ENCODE measurements at regions not wholly inside any gene's neighbourhood (a gene's known extent, or its start where the extent isn't known, plus 50 kb on each side); places are given as distances from the start of the nearest gene placed in this dataset.
"Not testable (repeated sequence)": the region's sequence is repeated elsewhere in the genome, so short reads cannot be mapped to it uniquely, and the experiment has no call there.

- no peak for DNase-seq
Measured at GRCh38 chr18:2197946-2198345, 373.4 kb downstream of the METTL4 start.

- DNase-seq, result no peak
Measured at GRCh38 chr18:2199060-2199459, 372.2 kb downstream of the METTL4 start.

GRCh38 chr18:2201036-2201600 is 370.2 kb downstream of the METTL4 start:
- no peak for DNase-seq

GRCh38 chr18:2204736-2205135 is 366.6 kb downstream of the METTL4 start:
- DNase-seq, result no peak

GRCh38 chr18:2207294-2207693 is 364.0 kb downstream of the METTL4 start:
- DNase-seq, result no peak

- DNase-seq, result no peak
Measured at GRCh38 chr18:2212598-2213205, 358.6 kb downstream of the METTL4 start.

- no peak for DNase-seq
Measured at GRCh38 chr18:2213905-2214304, 357.4 kb downstream of the METTL4 start.

- DNase-seq, result no peak
Measured at GRCh38 chr18:2217356-2217755, 353.9 kb downstream of the METTL4 start.

- no peak for DNase-seq
Measured at GRCh38 chr18:2218101-2218500, 353.2 kb downstream of the METTL4 start.

- DNase-seq, result no peak
Measured at GRCh38 chr18:2219706-2220105, 351.6 kb downstream of the METTL4 start.

- DNase-seq, result no peak
Measured at GRCh38 chr18:2222270-2223185, 348.8 kb downstream of the METTL4 start.

- peak; percentile 42 for DNase-seq
Measured at GRCh38 chr18:2223449-2223848, 347.9 kb downstream of the METTL4 start.

- DNase-seq, result peak; percentile 40
Measured at GRCh38 chr18:2223849-2224248, 347.5 kb downstream of the METTL4 start.

GRCh38 chr18:2236232-2236631 is 335.1 kb downstream of the METTL4 start:
- no peak for DNase-seq

- DNase-seq, result no peak
Measured at GRCh38 chr18:2237706-2238105, 333.6 kb downstream of the METTL4 start.

GRCh38 chr18:2240311-2240705 is 331.0 kb downstream of the METTL4 start:
- no peak for DNase-seq

GRCh38 chr18:2244641-2245040 is 326.7 kb downstream of the METTL4 start:
- DNase-seq, result no peak

GRCh38 chr18:2247101-2247500 is 324.2 kb downstream of the METTL4 start:
- not testable (repeated sequence) for DNase-seq

GRCh38 chr18:2254977-2255376 is 316.3 kb downstream of the METTL4 start:
- no peak for DNase-seq

GRCh38 chr18:2256577-2256976 is 314.7 kb downstream of the METTL4 start:
- DNase-seq, result no peak

GRCh38 chr18:2258954-2259353 is 312.4 kb downstream of the METTL4 start:
- no peak for DNase-seq

- no peak for DNase-seq
Measured at GRCh38 chr18:2263303-2263890, 307.9 kb downstream of the METTL4 start.

GRCh38 chr18:2274613-2275012 is 296.7 kb downstream of the METTL4 start:
- DNase-seq, result no peak

- no peak for DNase-seq
Measured at GRCh38 chr18:2281086-2281485, 290.2 kb downstream of the METTL4 start.

All from femur (tissue), 1 donor.